OCI-LY7 (cell line): ENCODE measurements at regions not wholly inside any gene's neighbourhood (a gene's known extent, or its start where the extent isn't known, plus 50 kb on each side); places are given as distances from the start of the nearest gene placed in this dataset.

Experiments
- BruUV-seq: library from RNA; stranded (reverse); fragments of 400-500 nt; replicated peaks from 2 replicates; lab custom pipeline; 2021; lab: Mats Ljungman, UMichigan
- CTCF ChIA-PET: fragments of 300-600 bp; sonication (Branson Sonifier 250); formaldehyde crosslinking; loops from one replicate; lab custom pipeline; 2022; ENCODE audit warnings: antibody characterized with exemption; ENCODE audit not compliant: unreplicated experiment; lab: Charles Lee
- POLR2A ChIA-PET: fragments of 300-600 bp; sonication (Branson Sonifier 250); formaldehyde crosslinking; loops from one replicate; lab custom pipeline; 2022; ENCODE audit warnings: antibody characterized with exemption; lab: Charles Lee
- DNase-seq: peaks from one replicate; pipeline ENCODE4 v3.0.0-alpha.2; 2015; ENCODE audit warnings: low spot score
- H2AFZ ChIP-seq: fragments of 200-600 bp; sonication (generic), shearing (Covaris generic); 2 replicates; pipeline ENCODE4 v1.6.1; 2014; ENCODE audit warnings: mild to moderate bottlenecking, antibody characterized with exemption, low read length, moderate library complexity
- H3K27ac ChIP-seq: fragments of 200-600 bp; sonication (generic); 2 replicates; pipeline ENCODE4 v1.5.1; 2014; ENCODE audit warnings: mixed run types, low read depth, mild to moderate bottlenecking, moderate library complexity, low read length, inconsistent platforms; ENCODE audit not compliant: poor library complexity, severe bottlenecking
- H3K36me3 ChIP-seq: fragments of 200-600 bp; sonication (generic); 2 replicates; pipeline ENCODE4 v1.6.1; 2014; ENCODE audit warnings: mild to moderate bottlenecking, antibody characterized with exemption, low read length, moderate library complexity, mixed read lengths; ENCODE audit not compliant: insufficient read depth
- H3K4me1 ChIP-seq: fragments of 200-600 bp; sonication (generic); 2 replicates; pipeline ENCODE4 v1.5.1; 2014; ENCODE audit warnings: mild to moderate bottlenecking, low read length; ENCODE audit not compliant: insufficient read depth, poor library complexity, severe bottlenecking
- H3K4me2 ChIP-seq: fragments of 200-600 bp; sonication (generic); 2 replicates; pipeline ENCODE4 v1.6.1; 2014; ENCODE audit warnings: mild to moderate bottlenecking, low read length
- H3K4me3 ChIP-seq: fragments of 200-600 bp; sonication (generic); 2 replicates; pipeline ENCODE4 v1.5.1; 2014; ENCODE audit warnings: mild to moderate bottlenecking, low read depth, low read length; ENCODE audit not compliant: poor library complexity, severe bottlenecking
- H3K79me2 ChIP-seq: fragments of 200-600 bp; sonication (generic); 2 replicates; pipeline ENCODE4 v1.6.1; 2016; ENCODE audit warnings: low read depth, mild to moderate bottlenecking, low read length, moderate library complexity, mixed read lengths; ENCODE audit not compliant: insufficient read depth
- H3K9me2 ChIP-seq: fragments of 200-600 bp; sonication (generic); 2 replicates; pipeline ENCODE4 v1.6.1; 2016; ENCODE audit warnings: mild to moderate bottlenecking, low read length, mixed read lengths; ENCODE audit not compliant: insufficient read depth
- H3K9me3 ChIP-seq: fragments of 200-600 bp; sonication (generic); 2 replicates; pipeline ENCODE4 v1.6.1; 2014; ENCODE audit warnings: mild to moderate bottlenecking, mixed run types, low read length, mixed read lengths
- H4K20me1 ChIP-seq: fragments of 200-600 bp; sonication (generic); 2 replicates; pipeline ENCODE4 v1.6.1; 2014; ENCODE audit warnings: mild to moderate bottlenecking, antibody characterized with exemption, low read length, moderate library complexity, mixed read lengths; ENCODE audit not compliant: insufficient read depth
- CTCF ChIP-seq: fragments of 200-600 bp; sonication (generic); conservative IDR thresholded peaks from 2 replicates; pipeline ENCODE4 v1.5.1; 2014; ENCODE audit warnings: mild to moderate bottlenecking, antibody characterized with exemption, low read length, moderate library complexity, mixed read lengths
- EZH2phosphoT487 ChIP-seq: fragments of 200-600 bp; sonication (generic); IDR thresholded peaks from 2 replicates; pipeline ENCODE4 v1.6.1; 2018; ENCODE audit warnings: low read depth, borderline replicate concordance, mild to moderate bottlenecking, mixed run types, antibody characterized with exemption, low read length, moderate library complexity, mixed read lengths
- intact Hi-C: fragments of 100-400 bp; cut with micrococcal nuclease; formaldehyde crosslinking; loops from one replicate; pipeline ENCODE4 v1.10.0; 2022; ENCODE audit not compliant: unreplicated experiment

GRCh38 chr2:746697-747096 is 69.5 kb upstream of the TMEM18 start:
- H3K79me2 ChIP-seq: no peaks in the 10 kb centered on the region
- TF ChIP-seq EZH2phosphoT487 (no peak), CTCF (no peak)
- ChIA-PET POLR2A (interaction anchor here (0.5 kb wide), 1 partner anchor 868 kb away, joined by 4 read pairs; no protein-coding TSS in a partner anchor), CTCF (no interaction called here)
- DNase-seq: no peak
- no TSS peak for BruUV-seq
- H4K20me1 ChIP-seq: no peaks in the 10 kb centered on the region
- H3K4me1 ChIP-seq: no peaks in the 10 kb centered on the region
- H3K9me2 ChIP-seq: no peaks in the 10 kb centered on the region
- H3K9me3 ChIP-seq: no peaks in the 10 kb centered on the region
- H3K27ac ChIP-seq: no peak overlapping the region
- H3K4me3 ChIP-seq: no peak overlapping the region
- no peaks in the 10 kb centered on the region for H3K36me3 ChIP-seq
- no peak overlapping the region for H2AFZ ChIP-seq
- intact Hi-C loops: no loop called here
- no peak overlapping the region for H3K4me2 ChIP-seq

GRCh38 chr2:744088-744487 is 66.9 kb upstream of the TMEM18 start:
- POLR2A ChIA-PET: no interaction called here
- no peak overlapping the region for H3K4me3 ChIP-seq
- no peak for DNase-seq
- no peak overlapping the region for H3K4me2 ChIP-seq
- no peaks in the 10 kb centered on the region for H3K4me1 ChIP-seq
- H3K27ac ChIP-seq: no peak overlapping the region
- intact Hi-C loops: no loop called here
- no peaks in the 10 kb centered on the region for H3K36me3 ChIP-seq
- no peaks in the 10 kb centered on the region for H3K9me3 ChIP-seq
- no peaks in the 10 kb centered on the region for H3K9me2 ChIP-seq
- CTCF ChIA-PET: no interaction called here
- no peaks in the 10 kb centered on the region for H3K79me2 ChIP-seq
- no TSS peak for BruUV-seq
- no peak for TF ChIP-seq EZH2phosphoT487
- no peak for TF ChIP-seq CTCF
- no peak overlapping the region for H2AFZ ChIP-seq
- no peaks in the 10 kb centered on the region for H4K20me1 ChIP-seq

GRCh38 chr2:742221-742620 is 65.0 kb upstream of the TMEM18 start:
- DNase-seq: no peak
- Histone ChIP-seq H2AFZ (no peak overlapping the region), H4K20me1 (no peaks in the 10 kb centered on the region), H3K4me3 (no peak overlapping the region), H3K4me1 (no peaks in the 10 kb centered on the region), H3K27ac (no peak overlapping the region), H3K9me3 (no peaks in the 10 kb centered on the region), H3K79me2 (no peaks in the 10 kb centered on the region), H3K36me3 (no peaks in the 10 kb centered on the region), H3K4me2 (no peak overlapping the region), H3K9me2 (no peaks in the 10 kb centered on the region)
- no peak for TF ChIP-seq CTCF
- no peak for TF ChIP-seq EZH2phosphoT487
- BruUV-seq: no TSS peak
- ChIA-PET CTCF (no interaction called here), POLR2A (no interaction called here)
- intact Hi-C loops: no loop called here
